Stimulated activated CD4-positive, alpha-beta T cell treated with anti-CD3 and anti-CD28 coated beads, Interleukin-12 subunit alpha, Interleukin-12 subunit beta, amount 100 ng/mL, for 24 hours (primary cell): ENCODE measurements at regions not wholly inside any gene's neighbourhood (a gene's known extent, or its start where the extent isn't known, plus 50 kb on each side); places are given as distances from the start of the nearest gene placed in this dataset.

Source experiments
- DNase-seq, 2 experiments: peaks; one replicate each; pipeline ENCODE4 v3.0.0-alpha.2; 2020; ENCODE audit warnings: low read depth in 2 of 2

DNA sequence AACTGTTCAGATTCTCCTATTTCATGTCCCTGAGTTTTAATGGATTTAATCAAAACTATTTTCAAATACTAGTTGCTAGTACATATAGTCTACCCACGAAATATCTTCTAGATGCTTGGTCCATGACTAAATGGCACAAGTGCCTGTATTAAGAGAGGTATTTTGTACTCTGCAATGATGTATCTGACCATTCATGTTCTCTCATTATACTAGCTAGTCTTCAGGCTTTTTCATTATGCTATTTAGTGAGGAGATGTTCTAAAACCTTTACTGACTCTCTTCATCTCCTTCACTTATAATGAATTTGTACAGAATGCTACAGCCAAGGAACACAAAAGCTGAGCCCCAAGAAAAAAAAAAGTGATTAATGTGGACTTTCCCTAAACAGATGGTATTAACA lies 222.5 kb downstream of the AHR start:
- DNase-seq, result no peak

DNA sequence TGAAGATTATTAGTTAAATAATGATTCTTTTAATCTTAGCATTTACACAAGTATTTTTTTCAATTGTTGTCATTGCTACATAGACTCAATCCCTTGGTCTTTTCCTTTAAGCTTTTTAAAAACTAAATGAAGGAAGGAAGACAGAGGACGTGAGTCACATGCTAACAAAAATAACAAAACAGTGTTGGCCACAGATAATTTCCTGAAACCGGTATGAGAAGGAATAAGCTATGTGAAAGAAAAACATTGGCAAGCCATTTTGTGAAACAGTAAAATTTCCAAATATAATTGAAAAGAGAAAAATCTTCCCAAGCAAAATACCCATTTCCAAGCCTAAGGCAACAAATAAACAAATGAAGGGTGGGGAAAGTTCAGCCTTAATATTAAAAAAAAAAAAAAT lies 223.0 kb downstream of the AHR start:
- no peak for DNase-seq

DNA sequence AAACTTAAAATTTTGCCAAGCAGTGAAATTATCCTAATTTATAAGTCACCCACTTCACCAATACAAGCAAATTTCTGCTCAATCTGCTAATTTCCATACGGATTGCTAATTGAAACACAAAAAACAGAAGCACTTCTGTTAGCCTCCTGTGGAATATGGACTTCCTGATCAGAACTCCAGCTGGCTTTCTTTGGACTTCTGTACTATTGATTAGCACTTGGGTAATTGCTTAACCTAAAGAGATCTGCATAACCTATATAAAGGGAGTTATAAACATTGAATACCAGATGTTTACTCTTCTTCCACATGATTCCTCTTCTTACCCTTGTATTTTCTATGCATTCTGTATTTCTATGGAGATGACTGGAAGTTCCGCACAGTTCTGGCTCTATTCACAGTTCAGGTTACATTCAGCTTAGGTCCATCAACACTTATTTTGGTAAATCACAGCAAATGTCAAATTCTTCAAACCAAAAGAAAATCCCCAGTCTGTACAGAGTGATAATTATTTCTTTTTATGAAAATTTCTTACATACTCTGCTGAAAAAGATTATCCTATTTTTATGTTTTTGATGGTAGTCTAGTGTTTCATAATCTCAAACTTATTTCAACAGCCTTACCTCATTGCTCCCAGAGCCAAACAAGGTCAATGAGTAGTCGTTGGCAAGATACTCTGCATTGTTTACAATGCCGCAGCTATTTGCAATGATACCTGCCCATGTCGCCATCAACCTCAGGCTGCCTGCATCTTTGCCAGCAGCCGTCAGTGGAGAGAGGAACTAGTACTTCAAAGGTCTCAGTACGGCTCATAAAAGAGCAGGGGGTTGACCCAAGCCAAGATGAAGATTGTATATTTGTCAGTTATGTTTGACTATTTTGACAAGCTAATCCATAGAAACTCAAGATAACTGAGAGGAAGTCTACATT lies 225.6 kb downstream of the AHR start:
- no peak for DNase-seq

- DNase-seq, result no peak
These were observed 226.3 kb downstream of the AHR start for GRCh38 chr7:17524746-17525145.

- DNase-seq, result no peak
These were observed 228.2 kb downstream of the AHR start for GRCh38 chr7:17526621-17527020.

DNA sequence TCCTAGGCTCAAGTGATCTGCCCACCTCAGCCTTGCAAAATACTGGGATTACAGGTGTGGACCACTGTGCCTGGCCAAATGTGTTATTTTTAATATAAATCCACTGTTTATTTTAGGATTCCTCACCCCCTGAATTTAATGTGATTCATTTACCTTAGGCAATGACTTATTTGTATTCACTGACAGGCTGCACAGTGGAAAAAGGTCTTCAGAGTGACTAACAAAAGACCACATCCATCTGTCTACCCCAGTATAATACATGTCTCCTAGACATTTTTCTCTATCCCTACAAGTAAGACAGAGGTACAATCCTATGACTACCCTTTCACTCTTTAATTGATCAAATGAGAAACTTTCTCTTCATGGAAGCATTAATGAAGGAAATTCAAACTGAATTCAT lies 230.2 kb downstream of the AHR start:
- DNase-seq, result no peak

- no peak for DNase-seq
These were observed 231.8 kb downstream of the AHR start for GRCh38 chr7:17530244-17530643.

DNA sequence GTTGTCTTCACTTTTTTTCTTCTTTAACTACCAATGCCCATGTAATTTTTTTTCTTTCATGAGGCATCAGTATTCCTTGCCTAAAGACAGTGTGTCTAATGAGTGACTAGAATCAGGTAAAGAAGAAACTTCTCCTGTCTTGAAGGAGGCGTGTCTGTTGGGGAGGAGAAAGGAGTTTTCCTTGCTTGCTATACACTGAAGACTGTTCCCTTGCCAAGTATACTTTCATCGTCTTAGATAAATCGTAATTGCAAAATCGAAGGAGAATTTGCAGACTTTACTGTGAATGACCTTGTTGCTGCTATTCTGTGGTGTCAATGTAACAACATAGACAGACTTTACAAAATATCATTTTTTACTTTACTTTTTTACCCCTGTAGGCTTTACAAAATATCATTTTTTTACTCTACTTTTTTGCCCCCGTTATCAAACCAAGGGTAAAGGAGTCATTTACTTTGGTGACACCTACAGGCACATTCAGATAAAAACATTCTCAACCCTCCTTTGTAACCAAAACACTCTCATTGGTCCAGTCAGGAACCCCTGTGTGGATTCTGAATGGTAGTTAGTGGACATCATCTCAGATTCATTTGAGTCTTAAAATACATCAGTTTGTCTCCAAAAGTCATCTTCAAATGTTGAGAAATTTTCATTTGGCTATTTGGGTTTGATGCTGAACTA lies 232.4 kb downstream of the AHR start:
- no peak for DNase-seq

DNA sequence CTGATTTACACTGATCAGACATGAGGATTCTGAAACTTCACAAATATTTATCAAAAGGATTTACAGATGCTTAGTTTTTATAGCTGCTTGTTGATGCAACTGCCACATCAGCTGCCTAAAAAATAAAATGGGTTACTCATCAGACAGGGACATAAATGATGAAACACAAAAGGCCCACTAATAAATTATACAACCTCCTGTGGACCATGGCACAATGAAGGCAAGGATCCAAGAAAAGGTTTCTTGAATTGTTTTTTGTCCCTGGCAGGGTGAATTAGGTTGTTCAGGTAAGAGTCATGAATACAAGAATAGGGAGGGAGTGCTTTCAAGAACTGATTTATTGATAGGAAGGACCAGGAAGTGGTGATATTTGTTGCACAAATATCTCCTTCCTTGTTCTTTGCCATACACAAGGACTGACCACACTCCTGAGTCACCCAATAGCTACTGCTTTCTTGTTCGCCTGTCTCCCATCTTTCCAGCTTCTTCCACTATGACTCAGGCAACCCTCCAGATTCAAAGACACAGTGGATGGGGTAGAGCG lies 234.5 kb downstream of the AHR start:
- no peak for DNase-seq

- no peak for DNase-seq
These were observed 235.9 kb downstream of the AHR start for GRCh38 chr7:17534348-17534747.

- no peak for DNase-seq
These were observed 237.3 kb downstream of the AHR start for GRCh38 chr7:17535776-17536175.

DNA sequence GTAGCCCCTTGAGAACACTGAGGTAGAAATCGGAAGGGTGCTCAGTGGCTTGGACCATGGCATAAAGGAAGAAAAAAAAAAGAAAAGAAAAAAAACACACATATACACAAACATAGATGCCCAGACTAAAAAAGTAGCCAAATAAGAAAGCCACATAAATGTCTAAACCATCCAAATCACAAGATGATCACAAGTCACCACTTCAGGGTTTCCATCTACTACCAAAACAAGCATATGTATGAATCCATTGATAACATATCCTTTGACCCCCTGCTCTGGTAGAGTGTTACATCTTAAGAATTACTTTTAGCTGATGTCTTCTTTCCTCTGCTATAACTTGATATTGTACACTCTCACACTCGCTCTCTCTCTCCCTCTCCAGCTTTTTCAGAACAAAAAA lies 245.9 kb downstream of the AHR start:
- DNase-seq, result no peak

DNA sequence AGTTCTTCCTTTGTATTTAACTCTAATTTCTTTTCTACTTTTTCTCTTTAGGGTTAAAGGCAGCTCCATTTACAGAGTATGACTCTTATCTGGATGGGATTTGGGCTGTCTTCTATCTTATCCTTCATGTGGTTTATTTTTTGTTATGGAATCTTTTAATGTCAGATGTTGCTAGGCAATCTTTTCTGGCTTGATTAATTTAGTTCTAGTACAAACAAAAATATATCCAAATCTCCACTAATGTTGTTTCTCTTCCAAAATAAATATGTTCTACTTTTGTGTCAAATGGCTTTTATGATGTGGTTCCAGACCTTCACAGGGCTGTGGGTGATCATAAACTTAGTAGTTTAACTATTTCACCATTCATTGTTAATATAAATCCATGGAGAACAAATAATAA lies 246.9 kb downstream of the AHR start:
- DNase-seq, result no peak

GRCh38 chr7:17546189-17546588 lies 247.7 kb downstream of the AHR start:
- DNase-seq, result no peak

GRCh38 chr7:17546592-17546991 lies 248.1 kb downstream of the AHR start:
- no peak for DNase-seq

DNA sequence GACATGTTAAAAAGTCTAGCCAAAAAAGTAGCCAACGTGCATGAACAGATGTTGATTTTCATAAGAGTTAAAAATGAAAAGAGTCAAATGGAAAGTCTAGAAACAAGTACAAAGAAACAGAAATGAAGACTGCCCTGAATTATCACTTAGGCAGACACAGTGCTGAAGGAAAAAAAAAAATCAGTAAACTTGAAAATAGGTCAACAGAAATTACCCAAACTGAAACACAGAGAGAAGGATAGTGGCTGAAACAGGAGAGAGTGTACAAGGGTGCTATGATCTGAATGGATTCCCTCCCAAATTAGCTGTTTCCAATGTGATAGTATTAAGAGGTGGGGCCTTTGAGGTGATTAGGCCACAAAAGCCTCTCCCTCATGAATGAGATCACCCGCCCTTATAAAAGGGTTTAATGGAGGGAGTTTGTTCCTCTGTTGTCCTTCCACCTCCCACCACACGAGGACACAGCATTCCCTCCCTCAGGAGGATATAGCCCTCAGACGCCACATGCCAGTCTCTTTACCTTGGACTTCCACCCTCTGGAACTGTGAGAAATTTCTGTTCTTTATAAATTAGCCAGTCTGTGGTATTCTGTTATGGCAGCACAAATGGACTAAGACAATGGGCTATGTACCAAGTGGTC lies 249.7 kb downstream of the AHR start:
- no peak for DNase-seq

DNA sequence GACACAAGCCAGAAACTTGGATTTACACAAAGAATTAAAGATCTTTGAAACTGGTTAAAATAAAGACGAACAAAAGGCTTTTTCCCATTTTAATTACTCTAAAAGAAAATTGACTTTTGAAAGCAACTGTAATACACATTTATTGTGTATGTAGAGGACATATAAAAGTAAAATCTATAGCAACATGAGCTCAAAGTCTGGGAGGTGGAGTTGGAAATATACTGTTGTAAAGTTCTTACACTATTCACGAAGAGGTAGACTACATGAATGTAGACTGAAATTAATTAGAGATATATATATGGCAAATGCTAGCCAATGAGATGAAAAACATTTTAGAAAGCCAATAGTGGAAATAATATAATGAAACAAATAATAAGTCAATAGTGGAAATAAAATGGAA lies 251.0 kb downstream of the AHR start:
- DNase-seq, result no peak

DNA sequence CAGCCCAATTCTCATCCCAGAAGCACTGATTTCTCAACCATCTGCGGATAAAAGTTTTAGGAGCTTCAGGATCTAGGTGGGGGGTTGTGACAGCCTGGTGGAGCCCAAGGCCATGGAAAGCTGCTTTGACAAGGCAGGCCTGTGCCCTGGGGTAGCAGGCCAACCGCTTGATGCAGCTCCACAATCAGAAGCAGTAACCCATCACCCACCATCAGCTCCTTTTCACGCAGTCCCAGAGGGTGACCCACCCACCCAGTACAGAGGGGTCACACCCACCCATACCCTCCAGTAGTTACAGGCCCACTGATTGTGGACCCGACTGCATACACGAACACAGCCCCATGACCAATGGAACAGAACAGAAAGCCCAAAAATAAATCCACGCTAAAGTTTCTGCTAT lies 253.9 kb downstream of the AHR start:
- DNase-seq, result no peak

DNA sequence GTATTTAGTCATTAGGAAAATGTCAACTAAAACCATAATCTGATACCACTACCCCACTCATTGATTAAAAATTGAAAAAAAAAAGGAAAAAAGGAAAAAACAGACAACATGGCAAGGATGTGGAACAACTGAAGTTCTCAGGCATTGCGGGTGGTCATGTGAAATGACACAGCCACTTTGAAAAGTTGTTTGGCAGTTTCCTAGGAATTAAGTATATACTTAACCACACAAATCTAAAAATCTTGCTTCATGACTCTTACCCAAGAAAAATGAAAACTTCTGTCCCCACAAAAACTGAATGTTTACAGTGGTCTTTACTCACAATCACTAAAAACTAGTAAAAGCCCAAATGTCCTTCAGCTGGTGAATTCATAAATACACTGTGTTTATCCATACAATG lies 254.5 kb downstream of the AHR start:
- no peak for DNase-seq

DNA sequence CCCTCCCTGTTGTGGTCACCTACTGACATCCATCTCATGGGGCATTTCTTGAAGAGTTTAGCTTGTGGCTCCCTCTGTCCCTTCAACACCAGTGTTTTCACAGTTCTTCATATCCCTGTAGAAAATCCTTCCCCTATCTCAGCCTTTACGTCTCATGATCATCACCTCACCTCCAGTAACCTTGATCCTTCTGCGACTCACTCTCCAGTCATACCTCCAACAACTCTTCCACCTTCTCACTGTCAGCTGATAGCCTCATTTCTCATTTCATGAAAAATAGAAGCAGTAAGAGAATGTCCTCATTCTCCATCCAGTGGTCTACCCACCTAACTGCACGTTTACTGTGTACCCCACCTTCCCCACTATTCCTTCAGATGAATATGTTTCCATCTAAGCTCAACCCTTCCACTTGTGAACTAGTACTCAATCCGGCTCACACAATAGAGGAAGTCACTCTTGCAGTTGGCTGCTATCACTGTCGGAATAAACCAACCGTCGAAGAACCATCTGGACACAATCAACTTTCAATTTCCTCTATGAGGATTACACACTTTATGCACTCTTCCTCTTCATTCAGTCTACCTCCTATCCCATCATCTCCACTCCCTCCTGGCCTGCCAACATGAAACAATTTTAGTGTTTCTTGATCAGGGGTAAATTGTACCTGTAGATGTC lies 256.0 kb downstream of the AHR start:
- DNase-seq, result no peak

GRCh38 chr7:17556247-17556956 lies 257.9 kb downstream of the AHR start:
- no peak for DNase-seq
